ENCODE measurements at regions not wholly inside any gene's neighbourhood (a gene's known extent, or its start where the extent isn't known, plus 50 kb on each side); places are given as distances from the start of the nearest gene placed in this dataset.

DNA sequence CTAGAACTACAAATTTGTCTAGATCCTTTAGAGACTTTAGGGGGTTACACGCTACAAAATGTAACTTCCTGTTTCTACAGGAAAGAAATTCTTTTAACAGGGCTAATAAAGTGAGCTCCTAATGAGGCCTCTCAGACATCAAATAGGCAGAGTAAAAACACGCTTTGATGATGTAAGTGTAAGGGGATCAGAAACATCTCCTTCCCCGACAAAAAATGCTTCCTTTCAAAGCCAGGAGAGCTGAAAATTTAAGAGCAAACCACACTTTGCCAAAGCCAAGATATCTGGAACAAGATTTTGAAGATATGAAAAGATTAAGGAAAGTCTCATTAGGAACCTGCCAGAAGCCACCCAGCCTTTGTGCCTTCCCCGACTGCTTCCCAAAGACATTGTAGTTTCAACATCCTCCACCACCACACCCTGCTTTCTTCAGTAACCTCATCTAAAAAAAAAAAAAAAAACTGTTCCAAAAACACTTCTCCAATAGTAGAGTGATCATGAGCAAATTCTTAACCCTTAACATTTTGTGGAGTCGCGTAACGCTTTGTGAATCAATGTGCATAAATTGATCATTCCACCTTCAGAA, 505.0 kb upstream of the THBS1 start:
- no peak for DNase-seq (ENCODE audit: low read depth in 2 of 2)

- no peak for DNase-seq (ENCODE audit: low read depth in 2 of 2)
These were observed 502.9 kb upstream of the THBS1 start for GRCh38 chr15:39078026-39078425.

- peak in 1 of 2 donors; percentile 80 for DNase-seq (ENCODE audit: low read depth in 2 of 2)
These were observed 501.5 kb upstream of the THBS1 start for GRCh38 chr15:39079296-39079847.

DNA sequence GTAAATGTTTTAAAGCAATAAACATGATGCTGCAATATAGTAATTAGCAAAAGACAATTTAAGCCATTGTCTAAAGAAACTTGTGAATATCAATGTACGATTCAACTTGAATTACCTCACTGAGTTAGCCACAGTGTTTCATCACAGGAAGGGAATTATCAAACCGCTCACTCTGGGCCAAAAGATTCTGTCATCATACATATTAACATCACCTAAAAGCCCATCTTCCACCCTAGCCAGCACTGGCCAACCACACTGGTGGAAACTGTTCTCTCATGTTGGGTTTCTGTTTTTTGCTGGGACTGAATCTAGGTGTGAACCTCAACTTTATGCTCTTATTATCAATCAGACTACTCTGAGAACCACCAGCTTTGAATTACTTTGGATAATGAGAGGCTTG, 497.7 kb upstream of the THBS1 start:
- peak in 1 of 2 donors; percentile 18 for DNase-seq (ENCODE audit: low read depth in 2 of 2)

- DNase-seq (ENCODE audit: low read depth in 2 of 2), result no peak
These were observed 496.0 kb upstream of the THBS1 start for GRCh38 chr15:39084674-39085530.

DNA sequence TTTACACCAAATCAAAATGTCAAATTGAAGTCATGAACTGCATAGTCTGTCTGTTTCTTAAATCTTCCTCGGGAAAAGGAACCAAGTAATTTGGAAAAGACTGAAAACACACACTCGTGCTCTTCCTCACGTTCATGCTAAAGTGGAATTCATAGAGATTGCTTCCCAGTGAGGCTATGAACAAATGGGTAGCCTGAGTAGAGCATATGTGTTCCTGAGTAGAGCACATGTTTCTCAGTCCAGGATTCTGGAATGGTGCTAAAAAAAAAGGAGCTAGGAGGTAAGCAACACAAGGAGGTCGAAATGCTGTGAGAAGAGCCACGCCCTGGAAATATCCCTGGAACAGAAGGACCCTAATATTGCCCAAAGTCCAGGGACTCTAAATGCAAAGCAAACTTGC, 494.2 kb upstream of the THBS1 start:
- no peak for DNase-seq (ENCODE audit: low read depth in 2 of 2)

DNA sequence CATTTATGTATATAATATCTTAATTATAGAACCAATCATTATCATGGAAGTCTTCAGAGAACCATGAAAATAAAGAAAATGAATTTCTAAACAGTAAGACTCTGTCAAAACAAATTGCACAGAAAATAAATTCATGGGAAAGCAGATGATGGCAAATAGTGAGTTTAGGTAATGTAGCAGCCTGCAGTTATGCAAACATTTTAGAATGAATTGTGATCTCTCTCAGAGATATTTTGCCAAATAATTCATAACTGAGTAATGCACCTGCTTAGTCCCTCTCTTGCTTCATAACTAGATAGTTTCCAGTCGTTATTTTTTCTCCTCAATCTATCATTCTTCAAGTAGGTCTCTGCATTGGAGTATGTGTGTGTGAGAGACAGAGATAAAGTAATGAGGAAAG, 492.7 kb upstream of the THBS1 start:
- no peak for DNase-seq (ENCODE audit: low read depth in 2 of 2)

GRCh38 chr15:39092354-39092753, 488.5 kb upstream of the THBS1 start:
- no peak for DNase-seq (ENCODE audit: low read depth in 2 of 2)

GRCh38 chr15:39092761-39093160, 488.1 kb upstream of the THBS1 start:
- no peak for DNase-seq (ENCODE audit: low read depth in 2 of 2)

DNA sequence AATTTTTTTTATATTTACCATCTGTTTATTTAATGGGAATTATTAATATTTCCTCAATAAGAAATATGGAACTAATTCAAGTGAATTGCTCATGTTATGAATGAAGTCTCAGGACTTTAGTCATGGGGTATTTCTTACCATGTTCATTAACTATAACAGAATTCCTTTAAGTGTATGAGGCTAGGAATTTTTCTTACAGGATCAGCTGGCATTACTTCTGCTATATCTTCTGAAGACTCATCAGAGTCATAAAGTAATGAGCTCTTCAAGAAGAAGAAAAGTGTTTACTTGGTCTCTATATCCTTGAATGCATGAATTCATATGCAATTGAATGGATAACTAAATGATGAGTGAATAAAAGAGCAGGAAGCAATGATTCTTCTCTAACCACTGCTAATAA, 486.8 kb upstream of the THBS1 start:
- no peak for DNase-seq (ENCODE audit: low read depth in 2 of 2)

- DNase-seq (ENCODE audit: low read depth in 2 of 2), result no peak
These were observed 485.5 kb upstream of the THBS1 start for GRCh38 chr15:39095218-39095879.

GRCh38 chr15:39096608-39097205, 484.2 kb upstream of the THBS1 start:
- DNase-seq (ENCODE audit: low read depth in 2 of 2), result no peak

DNA sequence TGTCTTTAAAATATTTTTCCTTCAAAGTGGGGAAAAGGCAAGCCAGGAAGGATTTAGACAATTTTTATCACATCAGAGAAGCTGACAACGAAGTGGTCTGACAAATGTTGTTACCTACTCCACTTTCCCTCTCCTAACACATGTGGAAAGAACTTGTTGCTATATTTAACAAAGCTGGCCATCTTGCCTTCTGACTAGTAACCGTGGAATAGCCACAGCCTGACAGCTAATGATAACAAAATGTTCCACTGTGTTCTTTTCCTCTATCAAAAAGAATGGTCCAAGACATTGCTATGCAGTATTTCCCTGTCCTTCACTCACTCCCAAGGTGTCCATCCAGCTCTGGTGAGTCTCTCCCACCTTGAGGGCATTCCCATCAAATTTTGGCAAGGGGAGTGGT, 481.4 kb upstream of the THBS1 start:
- DNase-seq (ENCODE audit: low read depth in 2 of 2), result no peak

DNA sequence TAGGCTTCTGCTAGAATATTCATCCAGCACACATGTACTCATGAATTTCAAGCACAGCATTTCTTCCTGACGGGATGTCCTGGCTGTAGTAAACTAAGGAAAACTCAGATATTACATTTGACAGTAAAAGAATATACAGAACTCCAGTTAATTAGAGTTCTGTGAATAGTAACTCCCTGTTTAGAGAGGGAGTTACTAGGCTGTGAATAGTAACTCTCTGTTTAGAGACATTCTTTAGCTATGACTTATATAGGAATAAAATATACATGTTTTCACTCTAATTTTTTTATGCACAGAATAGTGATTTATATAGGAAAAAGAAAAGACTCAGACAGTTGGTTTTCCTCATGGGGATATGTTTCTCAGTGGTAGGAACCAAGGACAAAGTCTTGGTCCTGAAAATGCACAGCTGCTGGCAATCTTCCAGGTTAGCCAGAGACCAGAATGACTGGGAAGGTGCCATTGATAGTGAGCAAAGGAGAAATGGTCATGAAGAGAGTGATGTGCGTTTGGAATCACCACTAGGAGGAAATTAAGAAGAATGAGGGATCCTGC, 480.7 kb upstream of the THBS1 start:
- DNase-seq (ENCODE audit: low read depth in 2 of 2), result no peak

GRCh38 chr15:39102431-39102830, 478.4 kb upstream of the THBS1 start:
- DNase-seq (ENCODE audit: low read depth in 2 of 2), result peak in 1 of 2 donors; percentile 41

- no peak for DNase-seq (ENCODE audit: low read depth in 2 of 2)
These were observed 473.9 kb upstream of the THBS1 start for GRCh38 chr15:39106950-39107349.

DNA sequence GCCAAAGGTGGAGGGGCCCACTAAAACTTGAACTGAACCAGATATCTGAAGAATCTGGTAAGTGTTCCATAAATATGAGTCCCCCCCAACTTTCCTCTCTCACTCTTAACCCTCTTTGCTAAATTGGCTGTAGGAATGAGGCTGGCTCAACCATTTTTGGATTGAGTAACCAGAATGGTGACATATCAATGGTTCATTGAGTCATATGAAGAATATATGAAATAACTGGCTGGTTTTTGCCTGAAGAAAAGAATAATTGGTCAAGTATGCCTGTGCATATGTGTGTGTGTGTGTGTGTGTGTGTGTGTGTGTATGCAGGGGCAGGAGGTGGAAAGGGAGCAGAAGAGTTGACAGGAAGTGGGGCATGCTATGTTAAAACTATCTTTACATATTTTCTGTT, 472.9 kb upstream of the THBS1 start:
- no peak for DNase-seq (ENCODE audit: low read depth in 2 of 2)

- peak in 1 of 2 donors; percentile 88 for DNase-seq (ENCODE audit: low read depth in 2 of 2)
These were observed 470.5 kb upstream of the THBS1 start for GRCh38 chr15:39110336-39110735.

GRCh38 chr15:39110746-39111145, 470.1 kb upstream of the THBS1 start:
- no peak for DNase-seq (ENCODE audit: low read depth in 2 of 2)

- DNase-seq (ENCODE audit: low read depth in 2 of 2), result no peak
These were observed 467.1 kb upstream of the THBS1 start for GRCh38 chr15:39113741-39114140.

GRCh38 chr15:39114690-39115378, 466.0 kb upstream of the THBS1 start:
- no peak for DNase-seq (ENCODE audit: low read depth in 2 of 2)

All from dermis microvascular lymphatic vessel endothelial cell (primary cell).